ENCODE measurements at regions not wholly inside any gene's neighbourhood (a gene's known extent, or its start where the extent isn't known, plus 50 kb on each side); places are given as distances from the start of the nearest gene placed in this dataset.

- no peak for TF ChIP-seq CTCF (IDR thresholded peaks at IDR 0.05)
- no peaks in the 10 kb centered on the region for H3K27me3 Mint-ChIP-seq
- ChIA-PET CTCF (no interaction called here), POLR2A (no interaction called here)
- DNase-seq (no peak), ATAC-seq (ENCODE audit: low read depth) (no peak)
- H3K4me3 Mint-ChIP-seq, result no peak overlapping the region
- no peak overlapping the region for H3K27ac Mint-ChIP-seq
- intact Hi-C loops (cut with micrococcal nuclease), result no loop called here
- no peaks in the 10 kb centered on the region for H3K4me1 Mint-ChIP-seq
- H3K36me3 Mint-ChIP-seq (ENCODE audit: low read depth), result no peaks in the 10 kb centered on the region
- H3K9me3 Mint-ChIP-seq, result no peaks in the 10 kb centered on the region
Measured at GRCh38 chr7:156223935-156224832, 411.9 kb upstream of the SHH start.

- intact Hi-C loops (cut with micrococcal nuclease), result no loop called here
- TF ChIP-seq CTCF (IDR thresholded peaks at IDR 0.05), result no peak
- no peaks in the 10 kb centered on the region for H3K9me3 Mint-ChIP-seq
- H3K27ac Mint-ChIP-seq, result no peak overlapping the region
- ChIA-PET POLR2A (no interaction called here), CTCF (no interaction called here)
- no peaks in the 10 kb centered on the region for H3K27me3 Mint-ChIP-seq
- no peaks in the 10 kb centered on the region for H3K36me3 Mint-ChIP-seq (ENCODE audit: low read depth)
- DNase-seq, result no peak
- ATAC-seq (ENCODE audit: low read depth), result no peak
- H3K4me3 Mint-ChIP-seq, result no peak overlapping the region
- no peaks in the 10 kb centered on the region for H3K4me1 Mint-ChIP-seq
Measured at GRCh38 chr7:156222611-156223010, 410.3 kb upstream of the SHH start.

GRCh38 chr7:156222151-156222550, 409.9 kb upstream of the SHH start:
- no peaks in the 10 kb centered on the region for H3K9me3 Mint-ChIP-seq
- H3K4me1 Mint-ChIP-seq, result no peaks in the 10 kb centered on the region
- H3K36me3 Mint-ChIP-seq (ENCODE audit: low read depth), result no peaks in the 10 kb centered on the region
- no peak overlapping the region for H3K27ac Mint-ChIP-seq
- no peaks in the 10 kb centered on the region for H3K27me3 Mint-ChIP-seq
- no peak for TF ChIP-seq CTCF (IDR thresholded peaks at IDR 0.05)
- POLR2A ChIA-PET, result no interaction called here
- no peak for DNase-seq
- intact Hi-C loops (cut with micrococcal nuclease), result no loop called here
- CTCF ChIA-PET, result no interaction called here
- no peak overlapping the region for H3K4me3 Mint-ChIP-seq
- no peak for ATAC-seq (ENCODE audit: low read depth)

GRCh38 chr7:156220701-156221100, 408.4 kb upstream of the SHH start:
- intact Hi-C loops (cut with micrococcal nuclease), result no loop called here
- Mint-ChIP-seq H3K27me3 (no peaks in the 10 kb centered on the region), H3K9me3 (no peaks in the 10 kb centered on the region), H3K27ac (no peak overlapping the region), H3K4me1 (no peaks in the 10 kb centered on the region), H3K36me3 (ENCODE audit: low read depth) (no peaks in the 10 kb centered on the region), H3K4me3 (no peak overlapping the region)
- ChIA-PET CTCF (no interaction called here), POLR2A (no interaction called here)
- TF ChIP-seq CTCF (IDR thresholded peaks at IDR 0.05), result no peak
- DNase-seq (no peak), ATAC-seq (ENCODE audit: low read depth) (no peak)

GRCh38 chr7:156220078-156220605, 407.9 kb upstream of the SHH start:
- Mint-ChIP-seq H3K27ac (no peak overlapping the region), H3K36me3 (ENCODE audit: low read depth) (no peaks in the 10 kb centered on the region), H3K4me1 (no peaks in the 10 kb centered on the region), H3K27me3 (no peaks in the 10 kb centered on the region), H3K9me3 (no peaks in the 10 kb centered on the region), H3K4me3 (no peak overlapping the region)
- ChIA-PET POLR2A (no interaction called here), CTCF (no interaction called here)
- intact Hi-C loops (cut with micrococcal nuclease), result no loop called here
- TF ChIP-seq CTCF (IDR thresholded peaks at IDR 0.05), result no peak
- DNase-seq (no peak), ATAC-seq (ENCODE audit: low read depth) (no peak)

Measured in activated B cell treated with CpG ODN at 0.5 μM for 24 hours (primary cell).